Esophagus muscularis mucosa (tissue), 3 donors: ENCODE measurements at regions not wholly inside any gene's neighbourhood (a gene's known extent, or its start where the extent isn't known, plus 50 kb on each side); places are given as distances from the start of the nearest gene placed in this dataset.

Source experiments
- CTCF ChIP-seq, 3 experiments: fragments of 200-600 bp in 2 of 3; fragments of 450-650 bp in 1 of 3; sonication (generic) in 2 of 3; IDR thresholded peaks; one replicate each; pipeline ENCODE4 v1.5.1; 2017 to 2019; ENCODE audit warnings: antibody characterized with exemption in 3 of 3, mild to moderate bottlenecking in 2 of 3, moderate library complexity in 1 of 3
- POLR2AphosphoS5 ChIP-seq, 2 donors: sonication (generic); formaldehyde crosslinking; IDR thresholded peaks; one replicate each; pipeline ENCODE4 v1.6.1; 2017; ENCODE audit warnings: antibody characterized with exemption in 2 of 2

- TF ChIP-seq CTCF (IDR thresholded peaks at IDR 0.05): no peak
- no peak for TF ChIP-seq POLR2AphosphoS5 (IDR thresholded peaks at IDR 0.05)
Observed at GRCh38 chr18:57276829-57277228, 75.5 kb upstream of the ST8SIA3 start.
